ENCODE measurements at regions not wholly inside any gene's neighbourhood (a gene's known extent, or its start where the extent isn't known, plus 50 kb on each side); places are given as distances from the start of the nearest gene placed in this dataset.
"Not testable (repeated sequence)": the region's sequence is repeated elsewhere in the genome, so short reads cannot be mapped to it uniquely, and the experiment has no call there.

DNA sequence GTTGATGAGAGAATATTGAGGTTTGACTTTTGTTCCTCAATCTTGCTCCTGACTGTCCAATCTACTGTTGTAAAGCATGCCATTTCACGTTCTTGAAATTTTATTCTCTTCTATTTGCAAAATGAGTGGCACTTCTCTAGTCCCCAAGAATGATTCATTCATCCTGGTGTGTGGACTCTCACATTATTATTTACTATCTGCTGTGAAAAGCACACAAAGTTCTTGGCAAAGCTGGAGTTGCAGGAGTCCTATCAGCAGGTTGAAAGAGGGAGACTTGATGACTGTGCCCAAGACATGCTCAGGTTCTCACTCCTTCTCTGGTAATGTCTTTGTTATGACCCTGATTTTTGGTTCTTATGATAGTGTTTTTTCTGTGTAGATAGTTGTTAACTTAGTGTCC, 382.6 kb downstream of the DMRTA1 start:
- Histone ChIP-seq H3K36me3 (ENCODE audit: low read depth) (no peaks in the 10 kb centered on the region), H3K9me3 (ENCODE audit: low read depth) (no peaks in the 10 kb centered on the region), H3K4me2 (ENCODE audit: unreplicated experiment) (no peak overlapping the region), H3K79me2 (ENCODE audit: insufficient read depth) (no peaks in the 10 kb centered on the region), H3K27ac (no peak overlapping the region), H3F3A (ENCODE audit: insufficient read depth) (no peaks in the 10 kb centered on the region), H4K20me1 (ENCODE audit: insufficient read depth) (no peaks in the 10 kb centered on the region), H3K9ac (no peak overlapping the region), H3K9me2 (ENCODE audit: insufficient read depth) (peaks cover 2% of the 10 kb centered on the region; the same call in 1 of the 2 replicates), H3K4me3 (no peak overlapping the region), H2AFZ (no peak overlapping the region), H3K27me3 (replicated peaks; ENCODE audit: insufficient read depth) (no peaks in the 10 kb centered on the region), H3K4me1 (ENCODE audit: insufficient read depth) (no peaks in the 10 kb centered on the region)
- no peak for TF ChIP-seq EZH2phosphoT487 (IDR thresholded peaks at IDR 0.05; ENCODE audit: insufficient read depth, low read depth)
- no peak for TF ChIP-seq EZH2 (IDR thresholded peaks at IDR 0.05; ENCODE audit: insufficient read depth, poor library complexity, severe bottlenecking)
- 50 to 64% methylated on average over 1 of the region's 1 CpG for WGBS, 2 experiments (ENCODE audit: low coverage in 1 of 2, low lambda C conversion rate in 2 of 2, missing lambda C conversion rate in 2 of 2)
- in situ Hi-C loops (cut with MboI): no loop called here
- DNase-seq: no peak

DNA sequence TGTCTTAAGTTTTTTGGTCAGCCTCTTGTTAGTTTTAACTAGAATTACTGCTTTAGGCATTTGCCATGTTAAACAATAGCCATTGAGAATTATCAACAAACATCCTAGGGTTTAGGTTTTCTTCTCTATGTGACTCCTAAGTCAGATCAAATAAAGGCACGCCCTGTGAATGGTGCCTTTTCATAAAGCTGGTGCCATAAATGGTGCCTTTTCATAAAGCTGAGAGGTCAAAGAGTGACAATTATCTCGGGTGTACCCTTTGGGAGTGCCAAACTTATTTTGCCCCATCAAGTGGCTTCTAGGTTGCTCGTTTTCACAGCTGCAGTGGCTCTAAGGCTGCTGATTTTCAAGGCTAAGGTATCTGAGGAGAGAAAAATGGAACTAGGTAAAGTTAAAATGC, 391.6 kb downstream of the DMRTA1 start:
- 25 to 27% methylated on average over 3 of the region's 3 CpGs for WGBS, 2 experiments (ENCODE audit: low coverage in 1 of 2, low lambda C conversion rate in 2 of 2, missing lambda C conversion rate in 2 of 2)
- H3F3A ChIP-seq (ENCODE audit: insufficient read depth): no peaks in the 10 kb centered on the region
- TF ChIP-seq EZH2phosphoT487 (IDR thresholded peaks at IDR 0.05; ENCODE audit: insufficient read depth, low read depth) (no peak), EZH2 (IDR thresholded peaks at IDR 0.05; ENCODE audit: insufficient read depth, poor library complexity, severe bottlenecking) (no peak)
- H3K79me2 ChIP-seq (ENCODE audit: insufficient read depth): no peaks in the 10 kb centered on the region
- no peak overlapping the region for H3K4me3 ChIP-seq
- H3K4me1 ChIP-seq (ENCODE audit: insufficient read depth): no peaks in the 10 kb centered on the region
- no peak for DNase-seq
- H3K27ac ChIP-seq: no peak overlapping the region
- no peaks in the 10 kb centered on the region for H3K9me3 ChIP-seq (ENCODE audit: low read depth)
- no peaks in the 10 kb centered on the region for H3K36me3 ChIP-seq (ENCODE audit: low read depth)
- no peaks in the 10 kb centered on the region for H3K27me3 ChIP-seq (replicated peaks; ENCODE audit: insufficient read depth)
- no peaks in the 10 kb centered on the region for H4K20me1 ChIP-seq (ENCODE audit: insufficient read depth)
- no peak overlapping the region for H3K4me2 ChIP-seq (ENCODE audit: unreplicated experiment)
- in situ Hi-C loops (cut with MboI): no loop called here
- H2AFZ ChIP-seq: no peak overlapping the region
- no peaks in the 10 kb centered on the region for H3K9me2 ChIP-seq (ENCODE audit: insufficient read depth)
- no peak overlapping the region for H3K9ac ChIP-seq

DNA sequence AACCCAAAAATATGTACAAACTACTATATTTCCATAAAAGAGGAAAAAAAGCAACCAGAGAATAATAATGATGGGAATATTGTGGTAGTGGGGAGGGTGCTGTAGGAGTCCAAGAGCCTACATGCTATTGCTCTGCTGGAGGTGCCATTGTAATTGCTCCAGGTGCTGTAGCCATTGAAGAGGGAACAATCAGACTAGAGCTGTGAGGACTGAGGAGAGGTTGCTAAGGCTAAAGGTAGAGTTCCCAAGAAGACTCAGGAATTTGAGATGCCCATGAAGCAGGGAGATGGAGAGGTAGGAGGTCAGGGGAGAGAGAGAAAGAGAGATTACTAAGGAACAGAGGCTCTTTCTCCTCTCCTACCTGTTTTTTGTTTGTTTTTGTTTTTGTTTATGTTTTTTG, 394.0 kb downstream of the DMRTA1 start:
- Histone ChIP-seq H3K4me3 (no peak overlapping the region), H4K20me1 (ENCODE audit: insufficient read depth) (no peaks in the 10 kb centered on the region), H3K27ac (no peak overlapping the region), H3K9me2 (ENCODE audit: insufficient read depth) (no peaks in the 10 kb centered on the region), H3K36me3 (ENCODE audit: low read depth) (no peaks in the 10 kb centered on the region), H3K4me2 (ENCODE audit: unreplicated experiment) (no peak overlapping the region), H3K4me1 (ENCODE audit: insufficient read depth) (no peaks in the 10 kb centered on the region), H3K9ac (no peak overlapping the region), H3K9me3 (ENCODE audit: low read depth) (no peaks in the 10 kb centered on the region), H2AFZ (no peak overlapping the region), H3F3A (ENCODE audit: insufficient read depth) (no peaks in the 10 kb centered on the region), H3K79me2 (ENCODE audit: insufficient read depth) (no peaks in the 10 kb centered on the region), H3K27me3 (replicated peaks; ENCODE audit: insufficient read depth) (no peaks in the 10 kb centered on the region)
- TF ChIP-seq EZH2 (IDR thresholded peaks at IDR 0.05; ENCODE audit: insufficient read depth, poor library complexity, severe bottlenecking) (no peak), EZH2phosphoT487 (IDR thresholded peaks at IDR 0.05; ENCODE audit: insufficient read depth, low read depth) (no peak)
- no peak for DNase-seq
- in situ Hi-C loops (cut with MboI): no loop called here

DNA sequence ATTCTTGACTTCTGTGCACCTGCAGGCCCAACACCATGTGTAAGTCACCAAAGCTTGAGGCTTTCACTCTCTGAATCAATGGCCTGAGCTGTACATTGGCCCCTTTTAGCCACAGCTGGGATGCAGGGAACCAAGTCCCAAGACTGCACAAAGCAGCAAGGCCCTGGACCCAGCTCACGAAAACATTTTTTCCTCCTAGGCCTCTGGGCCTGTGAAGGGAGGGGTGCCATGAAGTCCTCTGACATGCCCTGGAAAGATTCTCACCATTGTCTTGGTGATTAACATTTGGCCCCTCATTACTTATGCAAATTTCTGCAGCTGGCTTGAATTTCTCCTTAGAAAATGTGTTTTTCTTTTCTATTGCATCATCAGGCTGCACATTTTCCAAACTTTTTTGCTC, 398.6 kb downstream of the DMRTA1 start:
- in situ Hi-C loops (cut with MboI); H3K36me3 ChIP-seq (ENCODE audit: low read depth); H2AFZ ChIP-seq: not testable (repeated sequence)

DNA sequence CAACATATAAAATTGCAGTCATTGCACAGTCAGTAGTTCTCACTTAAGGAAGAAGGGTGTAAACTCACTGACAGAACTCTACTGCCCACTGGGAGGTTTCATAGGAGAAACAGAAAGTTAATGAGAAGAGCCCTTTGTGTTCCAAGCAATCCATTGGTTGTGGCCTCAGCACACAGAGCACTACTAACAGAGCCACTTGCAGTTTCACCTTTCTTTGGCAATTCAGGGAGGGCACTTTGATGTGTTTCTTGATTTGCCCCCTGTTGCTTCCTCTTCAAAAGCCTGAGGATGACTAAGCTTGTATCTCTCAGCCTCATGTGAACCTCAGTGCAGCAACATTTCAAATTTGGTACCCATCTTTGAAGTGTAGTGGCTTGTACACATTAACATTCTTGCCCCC, 409.4 kb downstream of the DMRTA1 start:
- H3F3A ChIP-seq (ENCODE audit: insufficient read depth): no peaks in the 10 kb centered on the region
- no peaks in the 10 kb centered on the region for H3K36me3 ChIP-seq (ENCODE audit: low read depth)
- H3K79me2 ChIP-seq (ENCODE audit: insufficient read depth): no peaks in the 10 kb centered on the region
- no peaks in the 10 kb centered on the region for H3K9me3 ChIP-seq (ENCODE audit: low read depth)
- H2AFZ ChIP-seq: no peak overlapping the region
- no peak for DNase-seq
- TF ChIP-seq EZH2phosphoT487 (IDR thresholded peaks at IDR 0.05; ENCODE audit: insufficient read depth, low read depth) (no peak), EZH2 (IDR thresholded peaks at IDR 0.05; ENCODE audit: insufficient read depth, poor library complexity, severe bottlenecking) (no peak)
- in situ Hi-C loops (cut with MboI): no loop called here
- H4K20me1 ChIP-seq (ENCODE audit: insufficient read depth): no peaks in the 10 kb centered on the region
- no peak overlapping the region for H3K9ac ChIP-seq
- no peaks in the 10 kb centered on the region for H3K4me1 ChIP-seq (ENCODE audit: insufficient read depth)
- no peak overlapping the region for H3K4me3 ChIP-seq
- H3K27me3 ChIP-seq (replicated peaks; ENCODE audit: insufficient read depth): no peaks in the 10 kb centered on the region
- H3K9me2 ChIP-seq (ENCODE audit: insufficient read depth): no peaks in the 10 kb centered on the region
- H3K4me2 ChIP-seq (ENCODE audit: unreplicated experiment): no peak overlapping the region
- no peak overlapping the region for H3K27ac ChIP-seq

More for the DNA sequence above, 398.6 kb downstream of the DMRTA1 start:
- H3K4me2 ChIP-seq (ENCODE audit: unreplicated experiment); H3K9me3 ChIP-seq (ENCODE audit: low read depth); H3F3A ChIP-seq (ENCODE audit: insufficient read depth); H3K9ac ChIP-seq; DNase-seq; H3K9me2 ChIP-seq (ENCODE audit: insufficient read depth); H3K27ac ChIP-seq; H3K4me3 ChIP-seq; H3K79me2 ChIP-seq (ENCODE audit: insufficient read depth); H3K27me3 ChIP-seq (replicated peaks; ENCODE audit: insufficient read depth); H4K20me1 ChIP-seq (ENCODE audit: insufficient read depth); H3K4me1 ChIP-seq (ENCODE audit: insufficient read depth): not testable (repeated sequence)
- 10 to 33% methylated on average over 1 of the region's 1 CpG for WGBS, 2 experiments (ENCODE audit: low coverage in 1 of 2, low lambda C conversion rate in 2 of 2, missing lambda C conversion rate in 2 of 2)
